OCI-LY3 (cell line): ENCODE measurements at regions not wholly inside any gene's neighbourhood (a gene's known extent, or its start where the extent isn't known, plus 50 kb on each side); places are given as distances from the start of the nearest gene placed in this dataset.

Source experiments
- CTCF ChIP-seq: fragments of 200-600, 300-600 bp; sonication (generic); IDR thresholded peaks from 2 replicates; pipeline ENCODE4 v1.5.1; 2014; ENCODE audit warnings: antibody characterized with exemption, low read length, low read depth
- EZH2phosphoT487 ChIP-seq: fragments of 200-600 bp; shearing (Covaris generic); IDR thresholded peaks from 2 replicates; pipeline ENCODE4 v1.6.1; 2018; ENCODE audit warnings: antibody characterized with exemption, mixed run types, low read depth

GRCh38 chr5:50564558-50564957, 101.9 kb upstream of the PARP8 start:
- TF ChIP-seq CTCF (no peak), EZH2phosphoT487 (no peak)
